ENCODE measurements at regions not wholly inside any gene's neighbourhood (a gene's known extent, or its start where the extent isn't known, plus 50 kb on each side); places are given as distances from the start of the nearest gene placed in this dataset.

DNA sequence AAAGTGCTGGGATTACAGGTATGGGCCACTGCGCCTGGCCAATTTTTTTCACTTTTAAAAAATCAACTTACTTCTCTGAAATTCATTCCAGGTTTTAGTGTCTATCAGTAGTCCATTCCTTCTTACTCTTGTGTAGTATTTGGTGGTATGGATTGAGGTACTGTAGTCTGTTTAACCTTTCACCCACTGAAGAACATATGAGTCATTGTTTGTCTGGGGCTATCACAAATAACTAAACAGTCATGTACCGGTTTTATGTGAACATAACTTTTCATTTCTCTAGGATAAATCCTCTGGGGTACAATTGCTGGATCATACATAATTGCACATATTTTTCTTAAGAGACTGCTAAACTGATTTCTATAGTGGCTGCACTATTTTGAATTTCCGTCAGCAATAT is 1188.0 kb upstream of the CDH9 start:
- FAIRE-seq = no peak
- no peak for DNase-seq (ENCODE audit: insufficient read length, low spot score)

GRCh38 chr5:28219539-28219938 is 1181.2 kb upstream of the CDH9 start:
- FAIRE-seq = no peak
- DNase-seq (ENCODE audit: insufficient read length, low spot score) = no peak

GRCh38 chr5:28217695-28218094 is 1179.3 kb upstream of the CDH9 start:
- DNase-seq (ENCODE audit: insufficient read length, low spot score) = no peak
- FAIRE-seq = no peak

GRCh38 chr5:28216939-28217360 is 1178.6 kb upstream of the CDH9 start:
- DNase-seq (ENCODE audit: insufficient read length, low spot score) (no peak), FAIRE-seq (no peak)

GRCh38 chr5:28215091-28215490 is 1176.7 kb upstream of the CDH9 start:
- FAIRE-seq (no peak), DNase-seq (ENCODE audit: insufficient read length, low spot score) (no peak)

- no peak for DNase-seq (ENCODE audit: insufficient read length, low spot score)
- FAIRE-seq = no peak
These were observed 1175.9 kb upstream of the CDH9 start for GRCh38 chr5:28214292-28214691.

- no peak for DNase-seq (ENCODE audit: insufficient read length, low spot score)
- no peak for FAIRE-seq
These were observed 1170.0 kb upstream of the CDH9 start for GRCh38 chr5:28208356-28208755.

- FAIRE-seq (no peak), DNase-seq (ENCODE audit: insufficient read length, low spot score) (no peak)
These were observed 1151.6 kb upstream of the CDH9 start for GRCh38 chr5:28190011-28190410.

DNA sequence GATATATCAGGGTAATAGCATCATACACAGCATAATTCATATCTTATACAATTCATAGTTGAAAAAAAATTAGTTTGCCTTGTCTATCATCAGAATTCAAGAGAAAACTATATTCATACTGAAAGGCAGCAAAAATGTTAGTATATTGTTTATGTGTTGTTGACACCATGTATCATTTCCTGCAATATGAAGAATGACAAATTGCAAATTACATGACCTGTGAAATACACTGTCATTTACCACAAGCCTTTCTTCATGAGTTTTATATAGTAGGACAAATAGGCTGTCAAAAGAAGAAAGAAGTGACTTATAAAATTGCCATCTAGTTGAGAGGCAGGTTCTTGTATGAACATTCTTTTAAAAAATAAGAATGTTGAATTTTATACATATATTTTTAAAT is 1136.3 kb upstream of the CDH9 start:
- no peak for DNase-seq (ENCODE audit: insufficient read length, low spot score)
- FAIRE-seq = no peak

DNA sequence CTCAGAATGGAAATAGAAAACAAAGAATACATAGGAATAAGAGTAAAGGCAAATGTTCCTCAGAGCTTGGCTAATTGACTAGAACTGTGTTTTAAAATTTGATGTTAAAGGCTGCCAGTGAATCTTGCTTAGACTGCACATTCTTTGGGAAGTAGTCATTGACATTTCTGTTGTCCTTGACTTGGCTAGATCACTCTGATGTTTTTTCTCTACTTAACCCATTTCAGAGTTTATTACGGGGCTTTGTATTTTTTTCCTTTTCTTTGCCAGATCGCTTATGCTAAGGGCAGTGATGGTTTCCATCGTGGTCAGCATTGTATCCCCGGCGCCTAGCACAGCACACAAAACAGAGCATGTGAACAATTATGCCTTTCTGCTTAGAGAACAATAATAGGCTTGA is 1126.7 kb upstream of the CDH9 start:
- no peak for FAIRE-seq

DNA sequence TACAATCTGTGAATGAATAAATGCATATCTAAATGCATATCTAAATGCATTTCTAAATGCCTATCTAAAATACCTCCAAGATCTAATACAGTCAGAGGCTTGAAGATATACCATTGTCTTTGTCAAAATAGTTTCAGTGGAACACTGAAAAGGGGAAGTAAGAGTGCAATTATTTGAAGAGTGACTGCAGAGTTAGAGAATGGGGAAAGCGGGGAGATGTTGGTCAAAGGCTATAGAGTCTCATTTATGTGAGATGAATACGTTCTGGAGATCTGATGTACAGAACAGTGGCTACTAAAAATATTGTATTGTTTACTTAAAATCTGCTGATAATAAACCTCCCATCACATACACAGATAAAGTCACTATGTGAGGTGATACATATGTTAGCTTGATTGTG is 1126.2 kb upstream of the CDH9 start:
- no peak for DNase-seq (ENCODE audit: insufficient read length, low spot score)
- FAIRE-seq = no peak

More for the DNA sequence above, 1126.7 kb upstream of the CDH9 start:
- no peak for DNase-seq (ENCODE audit: insufficient read length, low spot score)

GRCh38 chr5:28156981-28157380 is 1118.6 kb upstream of the CDH9 start:
- FAIRE-seq (no peak), DNase-seq (ENCODE audit: insufficient read length, low spot score) (no peak)

- DNase-seq (ENCODE audit: insufficient read length, low spot score) (no peak), FAIRE-seq (no peak)
These were observed 1105.1 kb upstream of the CDH9 start for GRCh38 chr5:28143519-28143918.

GRCh38 chr5:28132151-28132550 is 1093.8 kb upstream of the CDH9 start:
- FAIRE-seq = no peak
- no peak for DNase-seq (ENCODE audit: insufficient read length, low spot score)

DNA sequence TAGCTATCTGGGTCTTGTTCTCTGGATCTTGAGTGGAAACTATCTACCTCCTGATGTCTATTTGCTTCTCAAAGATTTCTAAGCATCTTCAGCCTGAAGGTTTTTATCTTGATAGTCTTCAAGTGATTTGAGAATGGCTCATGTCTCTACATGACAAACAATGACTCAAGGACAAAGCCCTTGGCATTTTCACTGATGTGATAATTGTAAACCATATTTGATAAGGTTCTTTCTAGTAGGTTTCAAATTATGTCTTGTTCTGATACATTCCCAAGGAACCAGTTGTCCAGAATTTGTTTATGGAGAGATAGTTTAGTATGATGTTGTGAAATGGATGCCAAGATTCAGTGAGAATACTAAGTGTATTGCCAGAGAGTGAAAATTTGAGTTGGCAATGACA is 1079.3 kb upstream of the CDH9 start:
- no peak for DNase-seq (ENCODE audit: insufficient read length, low spot score)
- no peak for FAIRE-seq

- no peak for DNase-seq (ENCODE audit: insufficient read length, low spot score)
- no peak for FAIRE-seq
These were observed 1078.9 kb upstream of the CDH9 start for GRCh38 chr5:28117273-28117672.

- FAIRE-seq (no peak), DNase-seq (ENCODE audit: insufficient read length, low spot score) (no peak)
These were observed 1072.4 kb upstream of the CDH9 start for GRCh38 chr5:28110781-28111180.

- DNase-seq (ENCODE audit: insufficient read length, low spot score) (no peak), FAIRE-seq (no peak)
These were observed 1065.7 kb upstream of the CDH9 start for GRCh38 chr5:28104080-28104479.

- DNase-seq (ENCODE audit: insufficient read length, low spot score) (no peak), FAIRE-seq (no peak)
These were observed 1045.7 kb upstream of the CDH9 start for GRCh38 chr5:28084069-28084468.

DNA sequence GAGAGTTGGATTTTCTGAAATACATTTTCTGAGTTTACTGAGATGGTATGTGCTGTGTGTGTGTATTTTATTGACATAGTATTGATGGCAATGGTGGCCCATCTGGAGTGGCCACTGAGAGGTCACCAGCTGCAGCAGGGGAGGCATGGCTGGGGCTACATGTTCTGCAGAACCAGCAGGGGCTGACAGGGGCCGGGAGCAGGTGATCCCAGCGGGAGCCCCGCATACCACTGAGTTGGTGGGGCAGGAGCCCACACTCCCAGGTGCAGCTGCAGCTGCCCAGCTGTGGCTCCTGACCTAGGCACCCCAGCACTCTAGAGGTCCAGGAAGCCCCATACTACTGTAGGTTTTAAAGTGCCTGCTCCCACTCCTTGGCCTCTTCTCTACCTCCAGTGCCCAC is 1044.2 kb upstream of the CDH9 start:
- DNase-seq (ENCODE audit: insufficient read length, low spot score) (no peak), FAIRE-seq (no peak)

DNA sequence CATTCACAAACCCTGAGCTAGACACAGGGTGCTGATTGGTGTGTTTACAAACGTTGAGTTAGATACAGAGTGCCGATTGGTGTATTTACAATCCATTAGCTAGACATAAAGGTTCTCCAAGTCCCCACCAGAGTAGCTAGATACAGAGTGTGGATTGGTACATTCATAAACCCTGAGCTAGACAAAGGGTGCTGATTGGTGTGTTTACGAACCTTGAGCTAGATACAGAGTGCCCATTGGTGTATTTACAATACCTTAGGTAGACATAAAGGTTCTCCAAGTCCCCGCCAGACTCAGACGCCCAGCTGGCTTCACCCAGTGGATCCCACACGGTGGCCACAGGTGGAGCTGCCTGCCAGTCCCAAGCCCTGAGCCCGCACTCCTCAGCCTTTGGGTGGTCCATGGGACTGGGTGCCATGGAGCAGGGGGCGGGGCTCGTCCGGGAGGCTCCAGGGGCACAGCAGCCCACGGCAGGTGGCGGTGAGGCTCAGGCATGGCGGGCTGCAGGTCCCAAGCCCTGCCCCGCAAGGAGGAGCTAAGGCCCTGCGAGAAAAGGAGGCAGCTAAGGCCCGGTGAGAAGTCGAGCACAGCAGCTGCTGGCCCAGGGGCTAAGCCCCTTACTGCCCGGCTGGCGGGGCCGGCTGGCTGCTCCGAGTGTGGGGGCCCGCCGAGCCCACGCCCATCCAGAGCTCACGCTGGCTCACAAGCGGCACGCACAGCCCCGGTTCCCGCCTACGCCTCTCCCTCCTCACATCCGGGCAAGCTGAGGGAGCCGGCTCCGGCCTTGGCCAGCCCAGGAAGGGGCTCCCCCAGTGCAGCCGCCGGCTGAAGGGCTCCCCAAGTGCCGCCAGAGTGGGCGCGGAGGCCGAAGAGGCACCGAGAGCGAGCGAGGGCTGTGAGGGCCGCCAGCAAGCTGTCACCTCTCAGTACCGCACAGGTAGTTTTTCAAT is 1039.2 kb upstream of the CDH9 start:
- DNase-seq (ENCODE audit: insufficient read length, low spot score) (no peak), FAIRE-seq (no peak)

DNA sequence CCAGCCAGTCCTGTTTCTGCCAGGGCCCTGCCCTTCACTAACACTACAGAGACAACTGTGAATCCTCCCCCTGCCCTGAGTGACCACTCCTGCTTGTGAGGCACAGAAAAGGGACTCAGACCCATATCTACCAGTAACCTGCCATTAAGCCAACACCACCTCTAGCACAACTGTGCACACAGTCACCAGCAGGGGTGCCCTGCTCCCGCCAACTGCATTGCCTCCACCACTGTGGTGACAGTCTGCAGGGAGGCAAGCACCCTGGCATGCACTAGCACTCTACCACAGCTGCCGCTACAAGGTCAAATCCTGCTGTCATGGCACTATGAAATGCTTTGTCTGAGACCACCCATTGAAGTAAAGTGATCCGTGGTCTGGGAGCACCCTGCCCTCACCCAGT is 1028.5 kb upstream of the CDH9 start:
- FAIRE-seq (no peak), DNase-seq (ENCODE audit: insufficient read length, low spot score) (no peak)

- no peak for FAIRE-seq
- DNase-seq (ENCODE audit: insufficient read length, low spot score) = no peak
These were observed 1027.3 kb upstream of the CDH9 start for GRCh38 chr5:28065656-28066055.

Measured in GM19239 (cell line).